ENCODE measurements at regions not wholly inside any gene's neighbourhood (a gene's known extent, or its start where the extent isn't known, plus 50 kb on each side); places are given as distances from the start of the nearest gene placed in this dataset.

- TF ChIP-seq EP300 (conservative IDR thresholded peaks at IDR 0.05; ENCODE audit: poor library complexity, severe bottlenecking) (no peak), CTCF (IDR thresholded peaks at IDR 0.05; ENCODE audit: poor library complexity, severe bottlenecking) (no peak), EZH2 (IDR thresholded peaks at IDR 0.05; ENCODE audit: borderline replicate concordance, insufficient read depth, low read length, poor library complexity, severe bottlenecking) (no peak), SMC3 (conservative IDR thresholded peaks at IDR 0.05; ENCODE audit: poor library complexity) (no peak), POLR2AphosphoS5 (IDR thresholded peaks at IDR 0.05) (no peak), TAF1 (IDR thresholded peaks at IDR 0.05; ENCODE audit: low read depth) (no peak), RAD21 (conservative IDR thresholded peaks at IDR 0.05) (no peak)
Observed at GRCh38 chr13:93025984-93026383, 200.6 kb upstream of the GPC6 start.
